Endothelial cell (in vitro differentiated cells): ENCODE measurements at regions not wholly inside any gene's neighbourhood (a gene's known extent, or its start where the extent isn't known, plus 50 kb on each side); places are given as distances from the start of the nearest gene placed in this dataset.

ENCODE experiments used
- DNase-seq: peaks from one replicate; pipeline ENCODE4 v3.0.0; 2021; ENCODE audit warnings: low spot score
- H3K27ac Mint-ChIP-seq: one replicate; pipeline ENCODE4 v1.8.0; 2021; ENCODE audit warnings: mixed read lengths, inconsistent platforms; ENCODE audit not compliant: unreplicated experiment
- H3K27me3 Mint-ChIP-seq: one replicate; pipeline ENCODE4 v1.8.0; 2021; ENCODE audit warnings: mild to moderate bottlenecking, moderate library complexity, mixed read lengths, inconsistent platforms; ENCODE audit not compliant: unreplicated experiment
- H3K36me3 Mint-ChIP-seq: one replicate; pipeline ENCODE4 v1.8.0; 2021; ENCODE audit warnings: mild to moderate bottlenecking, low read depth, mixed read lengths, inconsistent platforms; ENCODE audit not compliant: unreplicated experiment
- H3K4me1 Mint-ChIP-seq: one replicate; pipeline ENCODE4 v1.8.0; 2021; ENCODE audit warnings: mild to moderate bottlenecking, mixed read lengths, inconsistent platforms; ENCODE audit not compliant: unreplicated experiment
- H3K4me3 Mint-ChIP-seq: one replicate; pipeline ENCODE4 v1.8.0; 2021; ENCODE audit warnings: mild to moderate bottlenecking, mixed read lengths, inconsistent platforms; ENCODE audit not compliant: unreplicated experiment
- H3K9me3 Mint-ChIP-seq: one replicate; pipeline ENCODE4 v1.8.0; 2021; ENCODE audit warnings: mixed read lengths, inconsistent platforms; ENCODE audit not compliant: unreplicated experiment
- TF ChIP-seq, protein P1 (sequence below): fragments of 200-600 bp; sonication (generic); IDR thresholded peaks from one replicate; pipeline ENCODE4 v1.5.0; 2021; ENCODE audit warnings: antibody characterized with exemption; ENCODE audit not compliant: unreplicated experiment

DNA sequence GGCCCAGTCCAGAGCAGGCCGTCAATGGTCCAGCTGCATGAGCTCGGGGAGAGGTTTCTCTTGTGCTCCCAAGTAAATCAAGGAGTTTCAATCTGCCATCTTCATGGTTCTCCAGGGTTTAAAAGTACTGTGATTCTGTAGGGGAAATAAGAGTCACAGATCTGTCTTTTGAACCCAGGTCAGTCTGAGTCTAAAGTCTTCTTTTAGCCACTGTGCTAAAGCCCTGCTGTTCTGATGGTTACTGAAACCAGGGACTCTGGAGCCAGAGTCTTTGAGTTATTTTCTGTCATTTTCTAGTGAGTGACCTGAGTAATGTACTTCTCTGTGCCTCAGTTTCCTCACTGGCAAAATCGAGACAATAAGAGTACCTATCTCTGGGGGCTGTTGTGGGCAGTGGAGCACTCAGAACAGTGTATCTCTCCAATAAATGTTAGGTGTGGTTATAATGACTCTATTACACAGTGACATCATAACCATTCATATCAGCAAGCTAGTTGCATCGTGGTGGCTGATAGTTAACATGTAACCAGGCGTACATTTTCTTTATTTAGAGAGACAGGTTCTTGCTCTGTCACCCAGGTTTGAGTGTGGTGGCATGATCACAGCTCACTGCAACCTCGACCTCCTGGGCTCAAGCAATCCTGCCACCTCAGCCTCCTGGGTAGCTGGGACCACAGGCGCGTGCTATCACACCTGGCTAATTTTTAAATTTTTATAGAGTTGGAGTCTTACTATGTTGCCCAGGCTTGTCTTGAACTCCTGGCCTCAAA is 74.6 kb upstream of the KCNG1 start:
- H3K36me3 Mint-ChIP-seq, result no peaks in the 10 kb centered on the region
- peaks cover 8% of the 10 kb centered on the region for H3K4me1 Mint-ChIP-seq
- H3K27ac Mint-ChIP-seq, result no peak overlapping the region
- no peak for DNase-seq
- H3K27me3 Mint-ChIP-seq, result peaks cover 2% of the 10 kb centered on the region
- TF ChIP-seq, protein P1, sequence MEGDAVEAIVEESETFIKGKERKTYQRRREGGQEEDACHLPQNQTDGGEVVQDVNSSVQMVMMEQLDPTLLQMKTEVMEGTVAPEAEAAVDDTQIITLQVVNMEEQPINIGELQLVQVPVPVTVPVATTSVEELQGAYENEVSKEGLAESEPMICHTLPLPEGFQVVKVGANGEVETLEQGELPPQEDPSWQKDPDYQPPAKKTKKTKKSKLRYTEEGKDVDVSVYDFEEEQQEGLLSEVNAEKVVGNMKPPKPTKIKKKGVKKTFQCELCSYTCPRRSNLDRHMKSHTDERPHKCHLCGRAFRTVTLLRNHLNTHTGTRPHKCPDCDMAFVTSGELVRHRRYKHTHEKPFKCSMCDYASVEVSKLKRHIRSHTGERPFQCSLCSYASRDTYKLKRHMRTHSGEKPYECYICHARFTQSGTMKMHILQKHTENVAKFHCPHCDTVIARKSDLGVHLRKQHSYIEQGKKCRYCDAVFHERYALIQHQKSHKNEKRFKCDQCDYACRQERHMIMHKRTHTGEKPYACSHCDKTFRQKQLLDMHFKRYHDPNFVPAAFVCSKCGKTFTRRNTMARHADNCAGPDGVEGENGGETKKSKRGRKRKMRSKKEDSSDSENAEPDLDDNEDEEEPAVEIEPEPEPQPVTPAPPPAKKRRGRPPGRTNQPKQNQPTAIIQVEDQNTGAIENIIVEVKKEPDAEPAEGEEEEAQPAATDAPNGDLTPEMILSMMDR, result no peak
- H3K9me3 Mint-ChIP-seq, result no peaks in the 10 kb centered on the region
- no peak overlapping the region for H3K4me3 Mint-ChIP-seq

DNA sequence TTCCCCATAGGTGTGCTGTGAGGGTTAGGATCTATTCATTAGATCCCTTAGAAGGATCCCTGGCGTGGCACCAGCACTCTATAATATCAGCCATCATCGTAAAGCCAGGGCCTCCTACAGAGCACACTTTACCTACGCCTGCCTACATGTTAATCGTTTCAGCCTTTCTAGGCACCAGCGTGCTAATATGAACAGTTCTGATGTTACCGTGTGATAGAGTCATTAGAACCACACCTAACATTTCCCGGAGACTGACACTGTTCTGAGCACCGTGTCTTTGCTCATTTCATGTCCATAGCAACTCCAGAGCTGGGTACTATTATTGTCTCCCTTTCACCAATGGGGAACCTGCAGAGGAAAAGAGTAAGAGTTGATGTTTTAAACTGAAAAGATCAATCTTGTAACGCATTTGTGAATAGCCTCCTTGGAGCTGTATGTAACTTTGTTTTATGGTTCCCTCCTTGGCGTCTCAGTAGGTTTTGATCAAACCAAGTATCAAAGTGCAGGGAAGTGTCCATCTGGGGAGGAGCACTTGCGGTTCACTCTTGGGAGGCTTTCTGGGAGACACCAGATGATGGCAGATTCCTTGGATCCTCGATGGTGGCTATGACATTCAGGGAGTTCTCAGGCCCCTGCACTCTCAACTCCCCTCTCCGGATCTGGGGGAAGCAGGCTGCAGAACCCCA is 73.8 kb upstream of the KCNG1 start:
- TF ChIP-seq, protein P1, result no peak
- DNase-seq, result no peak
- H3K36me3 Mint-ChIP-seq, result no peaks in the 10 kb centered on the region

DNA sequence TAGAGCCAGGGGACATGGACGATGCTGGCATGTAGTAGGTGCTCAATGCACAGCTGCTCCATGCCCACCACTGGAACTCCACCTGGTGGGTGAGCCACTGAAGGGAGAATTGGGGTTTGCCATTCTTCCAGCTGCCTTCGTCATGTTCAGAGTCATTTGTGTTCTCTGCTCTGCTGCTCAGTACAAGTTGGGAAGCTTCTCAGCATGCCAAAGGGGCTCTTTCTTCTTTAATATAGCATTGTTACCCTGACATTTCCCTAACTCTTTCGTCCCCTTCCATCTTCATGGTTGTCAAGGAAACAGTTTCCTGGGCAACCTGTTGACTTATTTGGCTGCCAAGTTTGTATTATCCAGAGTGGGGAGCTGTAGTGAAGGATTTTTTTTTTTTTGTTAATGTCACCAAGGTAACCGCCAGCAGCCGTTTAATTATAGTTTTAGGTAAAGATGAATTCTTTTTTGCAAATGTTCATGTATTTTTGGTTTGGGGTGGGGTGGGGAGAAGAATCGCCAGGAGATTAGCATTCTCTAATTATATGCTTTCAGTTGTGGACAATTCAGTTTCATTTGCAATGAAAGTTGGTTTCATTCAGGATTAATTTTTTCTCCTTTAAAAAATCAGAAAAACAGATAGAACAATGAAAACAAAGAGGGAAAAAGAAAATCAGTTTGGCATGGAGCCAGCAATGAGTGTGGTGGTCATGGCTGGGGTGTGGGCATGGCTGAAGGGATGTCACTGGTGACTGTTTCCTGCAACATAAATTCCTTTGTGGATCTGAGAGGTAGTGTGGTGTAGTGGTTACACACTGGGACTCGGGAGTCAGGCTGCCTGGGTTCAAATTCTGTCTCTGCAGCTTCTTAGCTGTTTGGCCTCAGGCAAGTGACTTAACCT is 73.0 kb upstream of the KCNG1 start:
- peaks cover 2% of the 10 kb centered on the region for H3K27me3 Mint-ChIP-seq
- no peak for DNase-seq
- H3K4me3 Mint-ChIP-seq, result no peak overlapping the region
- H3K4me1 Mint-ChIP-seq, result peaks cover 10% of the 10 kb centered on the region
- no peaks in the 10 kb centered on the region for H3K9me3 Mint-ChIP-seq
- TF ChIP-seq, protein P1, result no peak
- no peaks in the 10 kb centered on the region for H3K36me3 Mint-ChIP-seq
- H3K27ac Mint-ChIP-seq, result no peak overlapping the region

More for the DNA sequence above, 73.8 kb upstream of the KCNG1 start:
- peaks cover 2% of the 10 kb centered on the region for H3K27me3 Mint-ChIP-seq
- H3K9me3 Mint-ChIP-seq, result no peaks in the 10 kb centered on the region
- H3K4me3 Mint-ChIP-seq, result no peak overlapping the region
- H3K27ac Mint-ChIP-seq, result no peak overlapping the region
- H3K4me1 Mint-ChIP-seq, result peaks cover 10% of the 10 kb centered on the region

DNA sequence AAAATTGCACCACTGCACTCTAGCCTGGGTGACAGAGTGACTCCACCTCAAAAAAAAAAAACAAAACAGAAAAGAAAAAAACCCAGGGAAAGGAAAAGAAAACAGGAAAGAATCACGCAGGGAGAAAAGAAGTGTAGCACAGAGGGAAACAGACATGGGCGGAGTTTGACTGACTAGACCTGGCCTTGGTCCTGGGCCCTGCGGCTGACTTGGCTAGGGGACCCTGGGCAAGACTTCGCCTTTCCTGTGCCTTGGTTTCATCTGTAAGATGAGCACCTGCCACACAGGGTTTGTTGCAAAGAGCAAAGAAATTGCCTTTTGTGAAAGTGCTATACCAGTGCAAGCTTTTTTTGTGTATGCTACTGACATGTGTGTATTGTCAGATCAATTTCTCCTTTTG is 71.3 kb upstream of the KCNG1 start:
- no peak overlapping the region for H3K27ac Mint-ChIP-seq
- H3K9me3 Mint-ChIP-seq, result no peaks in the 10 kb centered on the region
- H3K36me3 Mint-ChIP-seq, result no peaks in the 10 kb centered on the region
- H3K4me3 Mint-ChIP-seq, result no peak overlapping the region
- H3K4me1 Mint-ChIP-seq, result peaks cover 10% of the 10 kb centered on the region
- peaks cover 2% of the 10 kb centered on the region for H3K27me3 Mint-ChIP-seq
- DNase-seq, result no peak
- TF ChIP-seq, protein P1, result no peak
